ENCODE measurements at regions not wholly inside any gene's neighbourhood (a gene's known extent, or its start where the extent isn't known, plus 50 kb on each side); places are given as distances from the start of the nearest gene placed in this dataset.
"Not testable (repeated sequence)": the region's sequence is repeated elsewhere in the genome, so short reads cannot be mapped to it uniquely, and the experiment has no call there.

- Histone ChIP-seq H3K27me3 (ENCODE audit: insufficient read depth, poor library complexity, severe bottlenecking) (no peaks in the 10 kb centered on the region), H3K27ac (replicated peaks) (no peak overlapping the region), H3K4me3 (replicated peaks; ENCODE audit: insufficient read depth, low read length) (no peak overlapping the region)
- TF ChIP-seq POLR2AphosphoS5 (IDR thresholded peaks at IDR 0.05; ENCODE audit: low read depth): no peak
- no peak for TF ChIP-seq REST (IDR thresholded peaks at IDR 0.05; ENCODE audit: insufficient replicate concordance, low read depth)
- no peak for TF ChIP-seq CTCF (IDR thresholded peaks at IDR 0.05; ENCODE audit: insufficient read depth, low read length)
- no peak for TF ChIP-seq GABPA (IDR thresholded peaks at IDR 0.05; ENCODE audit: low read depth)
- no peak for TF ChIP-seq SPI1 (IDR thresholded peaks at IDR 0.05; ENCODE audit: borderline replicate concordance, low read depth)
- no peak for DNase-seq (ENCODE audit: low read depth in 1 of 2, low spot score in 1 of 2)
These were observed 148.5 kb upstream of the WSCD1 start for GRCh38 chr17:5921512-5922282.

GRCh38 chr17:5922476-5922875 is 147.7 kb upstream of the WSCD1 start:
- DNase-seq (ENCODE audit: low read depth in 1 of 2, low spot score in 1 of 2): no peak
- TF ChIP-seq GABPA (IDR thresholded peaks at IDR 0.05; ENCODE audit: low read depth) (no peak), SPI1 (IDR thresholded peaks at IDR 0.05; ENCODE audit: borderline replicate concordance, low read depth) (no peak), POLR2AphosphoS5 (IDR thresholded peaks at IDR 0.05; ENCODE audit: low read depth) (no peak), CTCF (IDR thresholded peaks at IDR 0.05; ENCODE audit: insufficient read depth, low read length) (no peak), REST (IDR thresholded peaks at IDR 0.05; ENCODE audit: insufficient replicate concordance, low read depth) (no peak)
- H3K27ac ChIP-seq (replicated peaks): no peak overlapping the region
- no peaks in the 10 kb centered on the region for H3K27me3 ChIP-seq (ENCODE audit: insufficient read depth, poor library complexity, severe bottlenecking)
- no peak overlapping the region for H3K4me3 ChIP-seq (replicated peaks; ENCODE audit: insufficient read depth, low read length)

GRCh38 chr17:5929721-5930120 is 140.5 kb upstream of the WSCD1 start:
- no peak for TF ChIP-seq REST (IDR thresholded peaks at IDR 0.05; ENCODE audit: insufficient replicate concordance, low read depth)
- no peak for TF ChIP-seq SPI1 (IDR thresholded peaks at IDR 0.05; ENCODE audit: borderline replicate concordance, low read depth)
- no peak for TF ChIP-seq CTCF (IDR thresholded peaks at IDR 0.05; ENCODE audit: insufficient read depth, low read length)
- no peak for TF ChIP-seq GABPA (IDR thresholded peaks at IDR 0.05; ENCODE audit: low read depth)
- Histone ChIP-seq H3K4me3 (replicated peaks; ENCODE audit: insufficient read depth, low read length) (no peak overlapping the region), H3K27ac (replicated peaks) (no peak overlapping the region), H3K27me3 (ENCODE audit: insufficient read depth, poor library complexity, severe bottlenecking) (no peaks in the 10 kb centered on the region)
- DNase-seq (ENCODE audit: low read depth in 1 of 2, low spot score in 1 of 2): no peak

GRCh38 chr17:5930555-5930954 is 139.6 kb upstream of the WSCD1 start:
- H3K4me3 ChIP-seq (replicated peaks; ENCODE audit: insufficient read depth, low read length); DNase-seq (ENCODE audit: low read depth in 1 of 2, low spot score in 1 of 2); H3K27ac ChIP-seq (replicated peaks); H3K27me3 ChIP-seq (ENCODE audit: insufficient read depth, poor library complexity, severe bottlenecking): not testable (repeated sequence)

Measured in HL-60 (cell line).